Upper lobe of left lung (tissue), 6 donors: ENCODE measurements at regions not wholly inside any gene's neighbourhood (a gene's known extent, or its start where the extent isn't known, plus 50 kb on each side); places are given as distances from the start of the nearest gene placed in this dataset.
"Not testable (repeated sequence)": the region's sequence is repeated elsewhere in the genome, so short reads cannot be mapped to it uniquely, and the experiment has no call there.

Source experiments
- ATAC-seq, 2 donors: fragments of 200-7000 bp; cut with Tn5 transposase; one replicate each; pipeline ENCODE4 v1.9.1; 2022; ENCODE audit warnings: mild to moderate bottlenecking in 2 of 2, moderate library complexity in 2 of 2; ENCODE audit not compliant: low FRiP score in 2 of 2
- DNase-seq, 2 donors: peaks; one replicate each; pipeline ENCODE4 v3.0.0-alpha.2; 2019 to 2020
- H3K27ac ChIP-seq, 4 donors: fragments of 200-600 bp; sonication (generic); one replicate each; pipeline ENCODE4 v1.5.1; 2016 to 2019
- H3K27me3 ChIP-seq, 4 donors: fragments of 200-600 bp; sonication (generic); one replicate each; pipeline ENCODE4 v1.5.1; 2017 to 2019
- H3K36me3 ChIP-seq, 4 donors: fragments of 200-600 bp; sonication (generic); one replicate each; pipeline ENCODE4 v1.5.1; 2016 to 2019
- H3K4me1 ChIP-seq, 4 donors: fragments of 200-600 bp; sonication (generic); one replicate each; pipeline ENCODE4 v1.5.1; 2018 to 2019
- H3K4me3 ChIP-seq, 4 donors: fragments of 200-600 bp; sonication (generic); one replicate each; pipeline ENCODE4 v1.5.1; 2017 to 2019; ENCODE audit warnings: mild to moderate bottlenecking in 2 of 4, moderate library complexity in 1 of 4
- H3K9me3 ChIP-seq, 4 donors: fragments of 200-600 bp; sonication (generic); one replicate each; pipeline ENCODE4 v1.5.1; 2018 to 2019
- EP300 ChIP-seq, 4 donors: sonication (generic); formaldehyde crosslinking; IDR thresholded peaks; one replicate each; pipeline ENCODE4 v1.5.1; 2017; ENCODE audit warnings: antibody characterized with exemption in 4 of 4, control low read depth in 2 of 4
- POLR2A ChIP-seq, 4 donors: fragments of 450-650 bp; IDR thresholded peaks; one replicate each; pipeline ENCODE4 v1.5.1; 2016 to 2017; ENCODE audit warnings: antibody characterized with exemption in 4 of 4, mild to moderate bottlenecking in 2 of 4
- POLR2AphosphoS5 ChIP-seq, 2 donors: sonication (generic); formaldehyde crosslinking; IDR thresholded peaks; one replicate each; pipeline ENCODE4 v1.5.1; 2017; ENCODE audit warnings: antibody characterized with exemption in 2 of 2
- WGBS, 2 donors: methylation state at CpG; one replicate each; pipeline ENCODE4 v1.1.5; 2017 to 2018; 5-methylcytosine and 5-hydroxymethylcytosine counted together
- TF ChIP-seq, protein P1 (sequence below), 6 experiments: fragments of 450-650 bp in 4 of 6; fragments of 200-600 bp in 2 of 6; sonication (generic) in 2 of 6; IDR thresholded peaks; one replicate each; pipeline ENCODE4 v1.5.1; 2016 to 2019; ENCODE audit warnings: antibody characterized with exemption in 6 of 6
- donor health status: DM: no; HTN: no; CAD: no; lungs with moderate emphysema.
- donor health status: DM: no; HTN: yes; CAD: no; lungs with severe emphysema.

DNA sequence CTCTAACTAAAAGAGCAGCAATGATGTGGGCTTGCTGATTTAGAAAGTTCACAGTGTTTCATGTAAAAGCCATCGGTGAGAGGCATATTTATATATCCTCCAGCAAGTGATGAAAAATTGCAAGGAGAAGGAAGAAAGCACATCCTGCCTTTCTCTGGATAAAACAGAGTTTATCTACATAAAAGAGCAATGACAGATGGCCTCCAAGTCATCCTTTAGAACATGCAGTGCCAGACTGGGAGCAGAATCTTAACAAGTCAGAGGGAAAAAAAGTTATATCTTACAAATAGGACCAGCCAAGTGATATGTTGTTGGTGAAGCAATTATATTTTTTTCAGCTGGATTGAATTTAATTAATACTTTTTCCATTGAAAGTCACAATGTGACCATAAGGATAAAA lies 253.8 kb upstream of the MGMT start:
- H3K4me3 ChIP-seq = no peak overlapping the region
- DNase-seq = no peak
- no peak overlapping the region for H3K27ac ChIP-seq
- WGBS, 2 donors = 53 to 61% methylated on average over 1 of the region's 1 CpG
- TF ChIP-seq, protein P1, sequence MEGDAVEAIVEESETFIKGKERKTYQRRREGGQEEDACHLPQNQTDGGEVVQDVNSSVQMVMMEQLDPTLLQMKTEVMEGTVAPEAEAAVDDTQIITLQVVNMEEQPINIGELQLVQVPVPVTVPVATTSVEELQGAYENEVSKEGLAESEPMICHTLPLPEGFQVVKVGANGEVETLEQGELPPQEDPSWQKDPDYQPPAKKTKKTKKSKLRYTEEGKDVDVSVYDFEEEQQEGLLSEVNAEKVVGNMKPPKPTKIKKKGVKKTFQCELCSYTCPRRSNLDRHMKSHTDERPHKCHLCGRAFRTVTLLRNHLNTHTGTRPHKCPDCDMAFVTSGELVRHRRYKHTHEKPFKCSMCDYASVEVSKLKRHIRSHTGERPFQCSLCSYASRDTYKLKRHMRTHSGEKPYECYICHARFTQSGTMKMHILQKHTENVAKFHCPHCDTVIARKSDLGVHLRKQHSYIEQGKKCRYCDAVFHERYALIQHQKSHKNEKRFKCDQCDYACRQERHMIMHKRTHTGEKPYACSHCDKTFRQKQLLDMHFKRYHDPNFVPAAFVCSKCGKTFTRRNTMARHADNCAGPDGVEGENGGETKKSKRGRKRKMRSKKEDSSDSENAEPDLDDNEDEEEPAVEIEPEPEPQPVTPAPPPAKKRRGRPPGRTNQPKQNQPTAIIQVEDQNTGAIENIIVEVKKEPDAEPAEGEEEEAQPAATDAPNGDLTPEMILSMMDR (IDR thresholded peaks at IDR 0.05) = no peak
- TF ChIP-seq EP300 (IDR thresholded peaks at IDR 0.05) (no peak), POLR2A (IDR thresholded peaks at IDR 0.05) (no peak), POLR2AphosphoS5 (IDR thresholded peaks at IDR 0.05) (no peak)
- no peaks in the 10 kb centered on the region for H3K4me1 ChIP-seq
- H3K27me3 ChIP-seq = no peaks in the 10 kb centered on the region
- no peaks in the 10 kb centered on the region for H3K9me3 ChIP-seq
- no peaks in the 10 kb centered on the region for H3K36me3 ChIP-seq
- ATAC-seq = no peak

DNA sequence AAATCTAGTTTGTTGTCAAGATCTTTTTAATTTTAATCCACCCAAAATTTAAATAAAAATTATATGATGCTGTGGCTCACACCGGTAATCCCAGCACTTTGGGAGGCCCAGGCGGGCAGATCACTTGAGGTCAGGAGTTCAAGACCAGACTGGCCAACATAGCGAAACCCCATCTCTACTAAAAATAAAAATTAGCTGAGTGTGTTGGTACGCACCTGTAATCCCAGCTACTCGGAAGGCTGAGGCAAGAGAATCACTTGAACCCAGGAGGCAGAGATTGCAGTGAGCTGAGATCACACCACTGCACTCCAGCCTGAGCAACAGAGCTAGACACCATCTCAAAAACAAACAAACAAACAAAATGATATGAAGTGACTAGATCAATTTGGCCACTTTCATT lies 253.0 kb upstream of the MGMT start:
- not testable (repeated sequence) for H3K27ac ChIP-seq, ATAC-seq, H3K27me3 ChIP-seq, H3K4me1 ChIP-seq, H3K36me3 ChIP-seq, H3K9me3 ChIP-seq, DNase-seq, H3K4me3 ChIP-seq
- WGBS, 2 donors = 91 to 96% methylated on average over 5 of the region's 5 CpGs

DNA sequence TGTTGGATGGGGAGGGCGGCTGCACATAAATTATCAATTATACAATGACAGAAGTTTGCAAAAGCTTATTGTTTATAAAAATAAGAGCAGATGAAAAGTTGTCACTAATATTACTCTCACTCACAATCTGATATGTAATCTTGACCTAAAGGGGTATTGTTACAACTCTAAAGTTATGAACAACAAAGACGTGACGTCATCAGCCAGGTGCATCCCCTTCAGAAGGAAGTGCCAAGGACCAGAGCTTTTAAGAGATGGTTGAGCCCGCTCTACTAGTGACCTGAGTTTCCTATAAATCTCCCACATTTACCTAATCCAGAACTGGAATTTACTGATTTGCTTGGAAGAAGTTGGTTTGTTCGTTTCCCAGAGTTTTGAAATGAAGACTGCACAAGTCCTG lies 247.7 kb upstream of the MGMT start:
- no peak for TF ChIP-seq POLR2AphosphoS5 (IDR thresholded peaks at IDR 0.05)
- TF ChIP-seq EP300 (IDR thresholded peaks at IDR 0.05) = no peak
- TF ChIP-seq, protein P1 (IDR thresholded peaks at IDR 0.05) = no peak
- no peak for TF ChIP-seq POLR2A (IDR thresholded peaks at IDR 0.05)
- H3K27me3 ChIP-seq = no peaks in the 10 kb centered on the region
- no peaks in the 10 kb centered on the region for H3K36me3 ChIP-seq
- no peak overlapping the region for H3K27ac ChIP-seq
- ATAC-seq (no peak), DNase-seq (no peak)
- no peak overlapping the region for H3K4me3 ChIP-seq
- H3K4me1 ChIP-seq = no peaks in the 10 kb centered on the region
- 60 to 72% methylated on average over 5 of the region's 5 CpGs for WGBS, 2 donors
- no peaks in the 10 kb centered on the region for H3K9me3 ChIP-seq

DNA sequence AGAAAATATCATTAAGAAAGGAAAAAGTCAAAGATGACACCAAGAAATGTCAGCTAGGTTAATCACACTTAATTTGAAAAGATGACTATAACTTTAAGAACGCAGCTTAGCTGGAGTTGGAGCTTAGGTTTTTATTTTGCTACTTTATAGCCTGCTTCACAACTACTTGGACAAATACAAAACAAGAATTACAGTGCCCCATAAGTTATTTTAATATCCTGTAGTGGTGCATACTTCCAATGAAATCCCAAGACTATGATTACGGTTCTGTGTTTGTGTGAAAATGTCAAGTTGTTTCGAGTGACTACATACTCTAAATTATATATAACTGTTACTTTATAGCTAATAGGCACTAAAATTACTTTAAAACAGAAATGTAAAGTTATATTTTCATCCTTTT lies 244.6 kb upstream of the MGMT start:
- TF ChIP-seq, protein P1 (IDR thresholded peaks at IDR 0.05) = no peak
- TF ChIP-seq EP300 (IDR thresholded peaks at IDR 0.05) (no peak), POLR2A (IDR thresholded peaks at IDR 0.05) (no peak), POLR2AphosphoS5 (IDR thresholded peaks at IDR 0.05) (no peak)
- ATAC-seq (no peak), DNase-seq (no peak)
- no peak overlapping the region for H3K4me3 ChIP-seq
- no peaks in the 10 kb centered on the region for H3K36me3 ChIP-seq
- H3K27ac ChIP-seq = no peak overlapping the region
- no peaks in the 10 kb centered on the region for H3K27me3 ChIP-seq
- H3K4me1 ChIP-seq = no peaks in the 10 kb centered on the region
- no peaks in the 10 kb centered on the region for H3K9me3 ChIP-seq
- WGBS, 2 donors = 76 to 85% methylated on average over 3 of the region's 3 CpGs

DNA sequence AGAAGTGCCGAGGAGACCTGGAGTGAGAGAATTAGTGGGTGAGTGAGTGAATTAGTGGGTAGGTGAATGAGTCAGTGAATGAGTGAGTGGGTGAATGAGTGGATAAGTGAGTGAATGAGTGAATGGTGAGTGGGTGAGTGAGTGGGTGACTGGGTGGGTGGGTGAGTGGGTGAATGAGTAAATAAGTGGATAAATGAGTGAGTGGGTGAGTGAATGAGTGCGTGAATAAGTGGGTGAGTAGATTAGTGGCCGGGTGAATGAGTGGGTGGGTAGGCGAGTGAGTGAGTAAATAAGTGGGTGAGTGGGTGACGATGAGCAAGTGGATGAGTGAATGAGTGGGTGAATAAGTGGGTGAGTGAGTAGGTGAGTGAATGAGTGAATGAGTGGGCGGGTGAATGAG lies 243.7 kb upstream of the MGMT start:
- H3K36me3 ChIP-seq = no peaks in the 10 kb centered on the region
- 69 to 82% methylated on average over 6 of the region's 6 CpGs for WGBS, 2 donors
- no peaks in the 10 kb centered on the region for H3K27me3 ChIP-seq
- no peaks in the 10 kb centered on the region for H3K9me3 ChIP-seq
- no peak overlapping the region for H3K27ac ChIP-seq
- TF ChIP-seq EP300 (IDR thresholded peaks at IDR 0.05) (no peak), POLR2AphosphoS5 (IDR thresholded peaks at IDR 0.05) (no peak), POLR2A (IDR thresholded peaks at IDR 0.05) (no peak)
- TF ChIP-seq, protein P1 (IDR thresholded peaks at IDR 0.05) = no peak
- no peak for ATAC-seq
- no peaks in the 10 kb centered on the region for H3K4me1 ChIP-seq
- no peak overlapping the region for H3K4me3 ChIP-seq
- no peak for DNase-seq
